Occipital lobe (tissue), 1 donor: ENCODE measurements at regions not wholly inside any gene's neighbourhood (a gene's known extent, or its start where the extent isn't known, plus 50 kb on each side); places are given as distances from the start of the nearest gene placed in this dataset.
"Not testable (repeated sequence)": the region's sequence is repeated elsewhere in the genome, so short reads cannot be mapped to it uniquely, and the experiment has no call there.

Source experiments
- DNase-seq: peaks from one replicate; lab custom pipeline; 2025; lab: John Stamatoyannopoulos, UW

GRCh38 chr1:208935517-208936187 is 647.9 kb upstream of the CAMK1G start:
- DNase-seq: no peak

GRCh38 chr1:208939537-208940085 is 643.9 kb upstream of the CAMK1G start:
- no peak for DNase-seq

GRCh38 chr1:208942394-208943130 is 641.0 kb upstream of the CAMK1G start:
- no peak for DNase-seq

- DNase-seq: no peak
Observed at GRCh38 chr1:208943291-208943690, 640.2 kb upstream of the CAMK1G start.

- DNase-seq: no peak
Observed at GRCh38 chr1:208944981-208945451, 638.5 kb upstream of the CAMK1G start.

GRCh38 chr1:208950206-208950605 is 633.3 kb upstream of the CAMK1G start:
- DNase-seq: no peak

- DNase-seq: no peak
Observed at GRCh38 chr1:208951026-208951525, 632.4 kb upstream of the CAMK1G start.

GRCh38 chr1:208951908-208952307 is 631.6 kb upstream of the CAMK1G start:
- DNase-seq: no peak

GRCh38 chr1:208962867-208963266 is 620.6 kb upstream of the CAMK1G start:
- DNase-seq: no peak

GRCh38 chr1:208965351-208965750 is 618.2 kb upstream of the CAMK1G start:
- DNase-seq: no peak

GRCh38 chr1:208967334-208967733 is 616.2 kb upstream of the CAMK1G start:
- no peak for DNase-seq

- no peak for DNase-seq
Observed at GRCh38 chr1:208974717-208975116, 608.8 kb upstream of the CAMK1G start.

- DNase-seq: no peak
Observed at GRCh38 chr1:208975456-208975855, 608.1 kb upstream of the CAMK1G start.

GRCh38 chr1:208977012-208977411 is 606.5 kb upstream of the CAMK1G start:
- DNase-seq: no peak

GRCh38 chr1:208977638-208978256 is 605.8 kb upstream of the CAMK1G start:
- no peak for DNase-seq

GRCh38 chr1:208979776-208980175 is 603.7 kb upstream of the CAMK1G start:
- DNase-seq: no peak

GRCh38 chr1:208980605-208981004 is 602.9 kb upstream of the CAMK1G start:
- no peak for DNase-seq

- DNase-seq: no peak
Observed at GRCh38 chr1:208985231-208985630, 598.3 kb upstream of the CAMK1G start.

- DNase-seq: no peak
Observed at GRCh38 chr1:208988811-208989222, 594.7 kb upstream of the CAMK1G start.

- no peak for DNase-seq
Observed at GRCh38 chr1:208990456-208990855, 593.1 kb upstream of the CAMK1G start.

GRCh38 chr1:208997053-208997452 is 586.5 kb upstream of the CAMK1G start:
- DNase-seq: not testable (repeated sequence)

- DNase-seq: no peak
Observed at GRCh38 chr1:208997726-208998312, 585.7 kb upstream of the CAMK1G start.
